ENCODE measurements at regions not wholly inside any gene's neighbourhood (a gene's known extent, or its start where the extent isn't known, plus 50 kb on each side); places are given as distances from the start of the nearest gene placed in this dataset.

DNA sequence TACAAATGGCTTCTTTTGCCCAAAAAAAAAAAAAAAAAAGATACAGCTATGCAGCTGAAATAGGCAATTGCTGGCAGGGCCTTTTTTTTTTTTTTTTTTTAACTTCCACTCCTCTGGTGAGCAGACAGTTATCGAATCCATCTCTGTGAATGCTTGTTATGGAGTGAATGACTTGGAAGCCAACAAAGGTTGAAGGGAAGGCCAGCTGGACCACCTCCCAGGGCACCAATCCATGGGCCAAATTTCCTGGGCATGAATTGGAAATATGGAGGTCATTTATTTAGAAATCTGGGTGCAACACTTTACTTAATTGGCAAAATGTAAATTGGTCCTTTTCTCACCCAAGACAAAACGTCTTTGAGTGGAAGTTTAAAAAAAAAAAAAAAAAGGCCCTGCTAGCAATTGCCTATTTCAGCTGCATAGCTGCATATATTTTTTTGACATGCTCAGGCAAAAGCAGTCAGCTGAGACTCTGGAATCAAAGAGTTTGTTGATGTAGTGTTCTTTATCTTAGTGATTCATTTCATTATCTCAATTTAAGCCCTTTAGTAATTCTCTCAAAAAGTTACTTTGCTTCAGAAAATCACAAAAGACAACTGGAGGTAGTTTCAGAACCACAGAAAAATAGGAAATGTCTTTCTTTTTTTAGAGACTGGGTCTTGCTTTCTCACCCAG lies 392.2 kb upstream of the KLF4 start:
- DNase-seq, result no peak

DNA sequence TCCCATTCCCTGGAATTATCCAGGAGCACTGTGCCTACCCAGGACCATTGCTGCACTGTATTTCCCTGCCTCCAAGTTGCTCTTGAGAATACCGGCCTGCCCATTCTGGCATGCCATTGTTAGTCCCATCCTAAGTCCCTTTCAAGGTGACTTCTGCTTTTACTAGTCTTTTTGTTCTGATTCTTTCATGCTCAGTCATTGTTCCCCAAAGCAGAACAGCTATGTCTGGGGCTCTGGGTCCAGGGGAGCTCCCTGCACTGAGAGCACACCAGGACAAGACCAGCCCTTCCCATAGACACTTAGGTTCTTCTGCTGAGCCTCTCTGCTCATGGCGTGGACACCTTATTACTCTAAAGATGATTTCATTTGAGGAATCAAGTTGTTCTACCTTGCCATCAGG lies 388.9 kb upstream of the KLF4 start:
- DNase-seq, result no peak

DNA sequence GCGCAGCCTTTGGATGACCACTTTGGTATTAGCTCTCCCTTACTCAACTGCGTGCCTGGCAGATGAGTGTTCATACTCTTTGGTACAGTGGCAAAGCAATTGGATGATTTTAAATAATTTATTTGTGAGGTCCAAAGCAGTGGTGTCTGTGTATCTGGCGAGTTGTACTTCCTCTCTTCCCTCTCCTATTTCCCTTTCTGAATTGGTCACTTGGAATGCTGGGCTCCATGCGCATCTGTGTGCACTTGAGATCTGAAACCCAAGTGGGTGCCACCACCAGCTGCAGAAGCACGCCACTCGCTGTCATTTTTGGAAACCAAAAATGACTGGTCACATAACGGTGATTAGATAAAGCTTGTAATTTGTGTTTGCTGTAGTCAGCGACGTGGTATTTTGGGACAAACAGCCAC lies 386.0 kb upstream of the KLF4 start:
- no peak for DNase-seq

DNA sequence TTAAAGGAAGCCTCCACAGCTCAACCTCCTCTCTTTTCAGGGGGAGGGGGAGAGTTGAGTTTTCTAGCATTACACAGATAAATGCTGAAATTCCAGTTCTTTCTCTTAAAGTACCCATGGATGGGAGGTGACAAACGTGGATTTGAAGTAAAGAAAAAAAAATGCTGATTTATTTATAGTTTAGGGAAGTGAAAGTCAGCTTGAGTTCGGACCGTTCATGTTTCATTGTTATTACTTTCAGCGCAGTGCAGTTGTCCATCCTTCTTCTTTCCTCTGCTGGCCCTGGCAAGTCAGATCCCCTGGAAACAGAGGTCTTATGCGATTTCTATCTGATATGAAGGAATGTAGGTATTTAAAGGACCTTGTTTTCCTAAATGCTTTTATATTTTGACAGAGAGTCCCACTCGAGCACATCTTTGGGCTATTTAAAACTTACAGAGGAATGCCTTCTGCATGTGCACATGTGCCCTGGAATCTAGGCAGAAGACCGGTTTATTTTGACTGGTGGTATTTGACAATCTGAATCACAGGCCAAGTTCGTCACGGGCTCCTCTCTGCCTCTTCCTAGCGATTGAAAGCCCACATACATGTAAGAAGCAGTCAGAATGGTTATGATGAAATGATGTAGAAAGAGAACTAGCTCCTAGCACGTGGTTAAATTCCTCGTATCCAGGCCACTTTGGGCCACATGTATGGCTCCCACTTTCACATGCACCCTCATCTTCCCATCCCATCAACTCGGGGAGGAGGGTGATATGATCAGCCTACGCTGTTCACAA lies 385.2 kb upstream of the KLF4 start:
- no peak for DNase-seq

DNA sequence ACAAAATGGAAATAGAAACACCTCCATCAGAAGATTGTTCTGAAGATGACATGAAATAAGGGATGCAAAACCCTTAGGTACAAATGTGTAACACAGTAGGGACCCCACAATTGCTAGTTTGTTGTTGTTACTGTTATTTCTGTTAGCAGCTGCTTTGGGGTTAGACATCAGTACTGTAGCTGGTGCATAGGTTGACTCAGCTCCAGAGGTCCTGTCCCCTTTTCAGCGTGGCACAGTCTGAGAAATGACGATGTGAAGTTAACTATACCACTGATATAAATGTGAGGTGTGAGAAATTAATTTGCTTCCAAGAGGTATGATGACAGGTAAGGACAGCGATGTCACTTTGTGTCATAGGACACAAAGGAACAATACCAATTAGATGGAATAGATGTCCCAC lies 384.6 kb upstream of the KLF4 start:
- no peak for DNase-seq

DNA sequence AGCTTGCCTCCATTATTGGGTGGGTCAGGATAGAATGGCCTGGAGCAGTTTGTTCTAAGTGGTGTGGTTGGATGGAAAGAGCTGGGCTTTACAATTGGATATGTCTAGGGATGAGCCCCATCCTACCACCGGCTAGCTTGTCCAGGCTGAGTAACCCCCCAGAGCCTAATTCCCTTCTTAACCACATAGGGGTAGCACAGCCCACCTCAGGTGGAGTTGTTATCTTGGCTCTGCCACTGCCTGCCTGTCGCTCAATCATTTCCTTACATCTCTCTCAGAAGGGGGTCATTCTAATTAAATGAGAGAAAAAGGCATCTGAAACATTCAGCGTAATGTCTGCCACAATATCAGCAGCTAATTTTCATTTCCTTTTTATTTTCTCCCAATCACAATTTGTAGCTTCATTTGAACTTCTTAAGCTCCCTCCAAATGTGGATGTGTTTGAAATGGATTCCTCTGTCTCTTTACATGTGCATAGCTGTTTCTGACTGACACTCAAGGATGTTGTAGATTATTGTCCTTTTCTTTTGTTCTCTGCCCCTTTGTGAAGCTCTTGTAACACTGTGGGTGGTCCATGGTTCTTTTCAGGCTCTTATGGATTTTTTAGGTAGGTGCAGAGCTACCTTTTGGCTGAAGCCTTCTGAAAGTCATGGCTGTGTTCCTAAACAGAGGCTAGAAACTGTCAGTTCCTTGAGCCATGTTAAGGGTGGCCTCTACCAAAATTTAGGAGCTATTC lies 383.1 kb upstream of the KLF4 start:
- no peak for DNase-seq

DNA sequence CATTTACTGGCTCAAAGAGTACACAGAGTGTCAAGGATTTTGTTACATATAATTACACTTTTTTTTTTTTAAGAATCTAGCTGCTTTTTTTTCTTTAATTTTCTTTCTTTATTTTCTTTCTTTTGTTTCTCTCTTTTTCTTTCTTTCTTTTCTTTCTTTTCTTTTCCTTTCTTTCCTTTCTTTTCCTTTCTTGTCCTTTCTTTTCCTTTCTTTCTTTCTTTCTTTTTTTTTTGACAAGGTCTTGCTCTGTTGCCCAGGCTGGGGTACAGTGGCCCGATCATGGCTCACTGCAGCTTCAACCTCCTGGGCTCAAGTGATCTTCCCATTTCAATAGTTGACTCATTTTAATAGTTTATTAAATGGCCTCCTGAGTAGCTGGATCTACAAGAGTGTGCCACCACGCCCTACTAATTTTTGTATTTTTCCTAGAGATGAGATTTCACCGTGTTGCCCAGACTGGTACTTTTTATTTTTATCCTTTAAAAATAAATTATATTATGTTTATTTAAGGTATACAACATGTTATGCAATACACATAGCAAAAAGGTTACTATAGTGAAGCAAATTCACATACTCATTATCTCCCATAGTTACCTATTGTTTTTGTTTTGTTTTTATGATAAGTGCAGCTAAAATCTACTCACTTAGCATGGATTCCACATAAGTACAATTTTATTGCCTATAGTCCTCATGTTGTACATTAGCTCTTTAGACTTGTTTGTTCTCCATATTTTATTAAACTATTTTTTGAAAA lies 381.5 kb upstream of the KLF4 start:
- no peak for DNase-seq

DNA sequence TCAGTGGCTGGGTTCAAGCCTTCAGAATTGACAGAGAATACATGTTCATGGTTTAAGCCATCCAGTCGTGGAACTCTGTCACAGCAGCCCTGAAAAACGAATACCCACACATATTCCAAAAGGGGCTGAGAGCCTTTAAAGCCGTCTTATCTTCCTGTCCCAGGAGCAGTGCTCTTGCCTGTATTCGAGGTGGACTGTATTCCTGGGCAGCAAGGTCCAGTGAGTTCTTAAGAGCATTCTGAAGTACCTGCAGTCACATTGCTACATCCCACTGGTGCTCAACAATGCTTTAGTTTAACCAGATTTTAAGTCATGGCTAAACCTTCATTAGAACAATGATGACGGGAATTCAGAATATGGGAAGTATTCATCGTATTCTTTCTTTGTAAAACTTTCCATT lies 380.7 kb upstream of the KLF4 start:
- DNase-seq, result no peak

DNA sequence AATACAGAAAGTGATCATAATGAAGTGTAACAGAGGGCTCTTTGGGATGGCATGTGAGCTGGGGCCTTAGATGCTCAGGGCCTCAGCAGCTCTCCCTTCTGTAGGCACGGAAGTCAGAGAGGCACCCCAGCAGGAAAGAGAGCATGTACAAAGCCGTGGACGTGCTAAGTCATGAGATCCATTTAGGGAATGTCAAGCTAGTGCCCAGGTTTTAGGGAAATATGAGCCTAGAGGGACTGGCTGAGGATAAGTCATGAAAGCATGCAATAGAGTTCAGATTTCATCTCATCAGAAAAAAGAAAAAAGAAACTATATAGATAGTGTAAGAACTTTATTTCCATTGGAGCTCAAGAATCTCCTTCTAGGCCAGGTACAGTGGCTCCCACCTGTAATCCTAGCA lies 379.5 kb upstream of the KLF4 start:
- DNase-seq, result no peak

DNA sequence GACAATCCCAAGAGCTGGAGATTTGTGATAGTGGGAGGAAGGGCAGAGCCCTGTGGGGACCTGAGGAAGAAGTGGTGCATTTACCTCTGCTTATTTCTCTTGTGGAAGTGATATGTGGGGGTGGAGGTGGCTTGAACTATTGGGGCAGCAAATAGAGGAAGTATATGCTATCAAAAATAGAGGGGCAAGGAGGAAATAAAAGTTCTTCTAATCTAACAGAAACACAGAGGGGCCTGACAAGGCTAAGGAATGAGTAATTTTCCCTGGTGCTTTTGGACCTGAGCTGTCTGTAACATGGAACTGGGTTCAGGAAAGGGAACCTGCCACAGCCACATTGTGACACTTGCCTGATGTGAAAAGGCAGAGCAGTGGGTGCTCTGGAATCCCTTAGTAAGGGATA lies 378.6 kb upstream of the KLF4 start:
- no peak for DNase-seq

DNA sequence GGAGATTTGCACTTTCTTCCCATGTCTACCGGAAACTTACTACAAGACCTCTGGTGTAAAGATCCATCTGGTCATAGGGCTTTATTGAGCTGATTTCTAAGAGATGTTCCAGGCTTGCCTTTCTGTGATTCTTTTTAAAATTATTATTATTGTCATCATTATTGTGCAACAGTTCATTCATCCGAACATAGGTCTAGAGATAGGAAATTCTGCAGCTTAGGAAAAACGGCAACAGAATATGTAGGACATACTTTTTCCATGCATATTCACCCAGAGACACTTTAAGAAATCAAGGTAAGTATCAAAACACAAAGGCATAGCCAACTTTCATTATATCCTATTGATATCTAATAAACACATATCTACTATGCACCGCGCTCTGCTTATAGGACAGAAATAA lies 378.2 kb upstream of the KLF4 start:
- no peak for DNase-seq

DNA sequence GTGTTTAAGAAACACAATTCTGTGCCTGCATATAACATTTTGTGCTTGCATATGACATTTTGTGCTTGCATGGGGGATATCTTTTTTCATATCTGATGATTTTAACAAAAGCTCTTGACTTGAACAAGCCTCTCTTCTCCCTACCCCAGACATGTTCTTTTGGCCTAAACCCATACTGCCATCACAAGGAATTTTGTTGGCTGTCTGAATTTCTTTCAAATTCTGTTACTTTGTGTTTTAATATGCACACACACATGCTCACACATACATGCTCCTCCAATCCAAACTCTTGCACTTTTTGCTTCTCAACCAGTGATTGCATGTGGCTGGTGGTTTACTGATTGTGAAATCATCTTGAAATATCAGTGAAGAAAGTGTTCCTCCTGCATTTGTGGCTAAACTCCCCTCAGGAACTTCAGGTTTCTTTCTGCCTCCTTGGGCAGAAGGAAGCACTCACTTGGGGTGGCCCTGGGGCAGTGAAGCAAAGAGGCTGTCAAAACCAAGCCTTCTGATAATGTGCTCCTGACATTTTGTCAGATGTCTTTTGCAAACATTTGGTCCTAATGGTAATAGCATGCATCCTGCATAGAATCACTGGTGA lies 377.2 kb upstream of the KLF4 start:
- DNase-seq, result no peak

DNA sequence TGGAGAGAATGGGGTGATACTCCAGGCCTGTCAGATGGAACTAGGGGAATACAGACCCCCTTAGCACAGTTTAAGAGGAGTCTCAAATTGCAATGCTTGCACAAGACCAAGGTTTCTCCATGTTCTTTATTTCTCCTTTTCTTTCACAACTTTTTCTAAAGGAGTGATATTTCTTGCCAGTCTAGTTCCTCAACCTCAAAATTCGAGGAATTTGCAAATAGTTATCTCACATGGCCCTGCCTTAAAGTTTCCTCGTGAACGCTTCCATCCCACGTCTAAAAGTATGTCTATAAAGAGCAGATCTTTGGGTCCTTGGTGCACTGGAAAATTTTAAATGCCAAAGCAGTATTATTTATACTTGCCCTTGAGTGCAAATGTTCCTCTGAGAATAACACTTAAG lies 373.8 kb upstream of the KLF4 start:
- DNase-seq, result no peak

DNA sequence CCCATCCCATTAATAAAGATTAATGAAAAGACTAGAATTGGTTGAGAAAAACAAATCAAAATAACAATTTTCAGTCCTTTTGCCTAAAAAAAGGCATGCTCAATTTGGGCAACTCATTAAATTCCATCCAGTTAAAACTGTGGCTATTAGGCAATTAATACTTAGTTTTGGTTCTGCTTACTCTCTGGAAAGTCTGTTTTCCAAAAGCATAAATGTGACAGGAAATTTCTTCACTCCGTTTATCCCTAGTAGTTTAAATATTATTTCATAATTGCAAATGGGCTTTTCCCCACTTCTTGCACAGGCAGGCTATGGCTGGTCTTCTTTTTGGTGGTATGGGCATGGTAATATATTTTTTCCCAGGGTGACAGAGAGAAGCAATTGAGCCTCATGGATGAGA lies 373.3 kb upstream of the KLF4 start:
- no peak for DNase-seq

DNA sequence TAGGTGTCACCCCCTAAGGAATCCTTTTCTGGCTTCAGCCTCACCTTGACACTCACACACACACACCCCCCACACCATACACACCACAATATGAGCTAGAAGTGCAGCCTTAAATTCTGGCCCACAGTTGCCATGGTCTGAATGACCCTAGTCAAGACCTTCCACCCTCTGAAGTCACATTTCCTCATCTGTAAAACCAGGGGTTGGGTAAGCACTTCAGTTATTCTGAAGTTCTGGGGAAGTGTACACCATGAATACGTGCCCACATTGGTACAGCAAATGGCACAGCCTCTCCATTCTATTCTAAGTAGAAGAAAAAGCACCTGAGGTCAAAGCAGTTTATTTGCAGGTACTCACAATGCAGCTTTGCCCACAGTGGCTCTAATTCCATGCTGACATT lies 372.8 kb upstream of the KLF4 start:
- DNase-seq, result no peak

DNA sequence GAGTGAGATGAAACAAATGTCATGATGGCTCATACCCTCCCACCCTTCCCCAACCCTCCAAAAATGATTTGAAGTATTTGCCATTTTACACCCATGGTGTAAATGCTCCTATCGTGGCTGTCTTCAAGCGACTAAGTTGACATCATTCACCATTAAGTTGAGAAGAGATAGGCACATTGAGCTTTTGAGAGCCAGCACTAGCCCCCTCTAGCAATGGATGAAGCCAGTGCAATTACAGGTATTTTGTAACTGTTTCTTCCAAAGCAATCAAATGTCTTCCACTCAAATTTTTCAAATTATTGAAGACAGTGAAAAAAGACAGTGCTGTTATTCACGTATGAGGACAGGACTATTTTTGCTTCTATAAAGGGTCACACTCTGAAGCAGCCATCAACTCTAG lies 371.5 kb upstream of the KLF4 start:
- DNase-seq, result no peak

DNA sequence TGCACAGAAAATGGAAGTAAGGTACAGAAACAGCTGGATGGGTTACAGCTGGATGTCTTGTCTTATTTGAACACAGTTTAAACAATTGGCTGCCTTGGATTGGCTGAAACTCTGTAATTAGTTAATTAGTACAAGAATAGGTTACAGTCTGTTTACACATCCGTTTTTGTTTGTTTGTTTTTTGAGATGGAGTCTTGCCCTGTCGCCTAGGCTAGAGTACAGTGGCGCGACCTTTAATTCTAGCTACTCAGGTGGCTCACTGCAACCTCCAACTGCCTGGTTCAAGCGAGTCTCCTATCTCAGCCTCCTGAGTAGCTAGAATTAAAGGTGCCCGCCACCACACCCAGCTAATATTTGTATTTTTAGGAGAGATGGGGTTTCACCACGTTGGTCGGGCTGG lies 368.7 kb upstream of the KLF4 start:
- no peak for DNase-seq

DNA sequence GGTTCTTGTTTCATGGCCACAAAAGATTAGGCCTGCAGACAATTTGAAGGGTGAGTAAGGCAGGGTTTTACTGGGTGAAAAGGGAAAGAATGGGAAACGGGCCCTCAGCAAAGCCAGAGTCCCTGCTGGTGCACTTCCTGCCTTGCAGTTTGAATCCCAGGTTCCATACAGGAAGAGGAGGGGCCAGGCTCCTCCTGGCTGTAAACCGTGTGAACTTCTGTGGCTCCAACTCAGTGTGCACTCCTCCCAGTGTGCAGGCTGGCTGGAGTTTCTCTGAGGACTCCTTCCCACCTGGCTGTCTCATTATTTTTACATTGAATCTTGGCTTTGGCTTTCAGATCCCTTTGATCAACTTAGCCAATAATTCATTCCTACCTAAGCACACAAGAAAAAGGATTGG lies 367.1 kb upstream of the KLF4 start:
- no peak for DNase-seq

DNA sequence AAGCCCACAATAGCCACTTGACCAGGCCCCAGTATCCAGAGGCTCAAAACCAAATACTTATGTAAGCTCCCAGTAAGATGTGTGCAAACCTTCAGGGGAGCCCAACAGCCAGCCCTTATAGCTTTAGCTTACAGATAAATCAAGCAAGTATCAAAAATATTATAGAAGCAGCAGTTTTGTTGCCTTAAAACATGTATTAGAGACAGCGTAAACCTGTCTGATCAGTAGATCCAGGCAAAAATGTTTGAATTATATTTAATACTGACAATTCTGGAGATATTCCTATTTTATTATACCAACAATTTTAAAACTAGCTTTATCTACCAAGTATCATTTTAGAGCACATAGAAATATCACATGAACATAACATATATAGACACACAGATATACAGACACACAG lies 365.6 kb upstream of the KLF4 start:
- DNase-seq, result no peak

DNA sequence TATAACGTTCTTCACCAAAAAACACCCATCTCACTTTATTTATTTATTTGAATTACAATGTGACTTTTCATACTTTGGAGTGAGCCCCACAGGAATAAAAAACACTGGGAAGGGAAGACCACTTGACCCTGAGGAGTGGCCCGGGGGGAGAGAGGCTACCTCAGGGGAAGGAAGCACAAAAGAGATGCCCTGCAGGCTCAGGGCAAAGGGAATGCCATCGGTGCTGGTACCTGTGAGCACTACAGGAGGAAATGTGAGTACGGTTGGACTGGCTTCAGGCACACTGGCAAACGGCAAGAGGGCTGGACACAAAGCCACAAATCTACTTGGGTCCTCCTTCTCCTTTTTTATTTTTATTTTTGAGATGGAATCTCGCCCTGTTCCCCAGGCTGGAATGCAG lies 363.9 kb upstream of the KLF4 start:
- no peak for DNase-seq

DNA sequence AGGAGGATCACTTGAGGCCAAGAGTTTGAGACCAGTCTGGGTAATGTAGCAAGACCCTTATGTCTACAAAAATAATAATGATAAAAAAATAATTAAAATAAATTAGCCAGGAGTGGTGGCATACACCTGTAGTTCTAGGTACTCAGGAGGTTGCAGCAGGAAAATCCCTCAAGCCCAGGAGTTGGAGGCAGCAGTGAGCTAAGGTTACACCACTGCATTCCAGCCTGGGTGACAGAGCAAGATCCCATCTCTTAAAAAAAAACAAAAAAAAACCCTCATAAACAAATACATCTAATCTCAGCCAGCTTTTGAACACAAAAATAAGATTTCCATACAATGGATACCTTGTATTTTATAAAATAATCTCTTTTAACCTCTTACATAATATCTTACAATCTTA lies 363.3 kb upstream of the KLF4 start:
- DNase-seq, result no peak

DNA sequence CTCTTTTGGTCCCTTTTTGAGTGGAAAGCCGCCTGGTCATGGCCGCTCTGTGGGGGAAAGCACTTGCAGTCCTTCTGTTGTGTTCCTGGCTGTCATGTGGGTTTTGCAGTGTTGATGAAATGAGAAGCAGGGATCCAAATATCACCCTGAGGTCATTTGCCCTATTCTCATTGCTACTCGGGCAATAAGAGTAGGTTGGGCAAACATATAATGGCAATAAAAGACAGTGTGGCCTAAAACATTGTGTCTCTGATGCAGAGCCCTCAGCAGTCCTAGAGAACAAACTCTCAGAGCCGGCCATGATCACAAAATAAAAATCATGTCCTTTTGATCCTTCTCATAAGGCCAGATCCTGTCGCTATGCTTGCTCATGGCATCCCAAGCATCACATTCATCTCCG lies 361.1 kb upstream of the KLF4 start:
- no peak for DNase-seq

Data from activated CD4-positive, alpha-beta T cell treated with anti-CD3 and anti-CD28 coated beads, Interleukin-10, Interleukin-2, amounts not matched to agents 100 ng/mL and 50 ng/mL, durations not matched to agents 16 hours and 8 hours (primary cell).